Activated CD4-positive, alpha-beta memory T cell treated with anti-CD3 and anti-CD28 coated beads for 36 hours (primary cell): ENCODE measurements at regions not wholly inside any gene's neighbourhood (a gene's known extent, or its start where the extent isn't known, plus 50 kb on each side); places are given as distances from the start of the nearest gene placed in this dataset.

Experiments used
- CTCF ChIA-PET: fragments of 350-600 bp; sonication (Branson Sonifier 250); formaldehyde crosslinking; loops from one replicate; lab custom pipeline; 2021; ENCODE audit warnings: antibody characterized with exemption, inconsistent platforms; lab: Charles Lee
- POLR2A ChIA-PET: fragments of 350-600 bp; sonication (Branson Sonifier 250); formaldehyde crosslinking; loops from one replicate; lab custom pipeline; 2021; ENCODE audit warnings: antibody characterized with exemption; lab: Charles Lee
- DNase-seq: peaks from one replicate; pipeline ENCODE4 v3.0.0-alpha.2; 2020
- H3K27ac Mint-ChIP-seq: one replicate; pipeline ENCODE4 v1.8.0; 2021; ENCODE audit warnings: mixed read lengths
- H3K27me3 Mint-ChIP-seq: one replicate; pipeline ENCODE4 v1.8.0; 2021; ENCODE audit warnings: mixed read lengths
- H3K36me3 Mint-ChIP-seq: one replicate; pipeline ENCODE4 v1.8.0; 2021; ENCODE audit warnings: mixed read lengths
- H3K4me1 Mint-ChIP-seq: one replicate; pipeline ENCODE4 v1.8.0; 2021; ENCODE audit warnings: low read depth, mixed read lengths
- H3K4me3 Mint-ChIP-seq: one replicate; pipeline ENCODE4 v1.8.0; 2021; ENCODE audit warnings: mild to moderate bottlenecking, mixed read lengths
- H3K9me3 Mint-ChIP-seq: one replicate; pipeline ENCODE4 v1.8.0; 2021; ENCODE audit warnings: mixed read lengths
- intact Hi-C: fragments of 100-400 bp; cut with micrococcal nuclease; formaldehyde crosslinking; loops from one replicate; pipeline ENCODE4 v1.15.1; 2023

DNA sequence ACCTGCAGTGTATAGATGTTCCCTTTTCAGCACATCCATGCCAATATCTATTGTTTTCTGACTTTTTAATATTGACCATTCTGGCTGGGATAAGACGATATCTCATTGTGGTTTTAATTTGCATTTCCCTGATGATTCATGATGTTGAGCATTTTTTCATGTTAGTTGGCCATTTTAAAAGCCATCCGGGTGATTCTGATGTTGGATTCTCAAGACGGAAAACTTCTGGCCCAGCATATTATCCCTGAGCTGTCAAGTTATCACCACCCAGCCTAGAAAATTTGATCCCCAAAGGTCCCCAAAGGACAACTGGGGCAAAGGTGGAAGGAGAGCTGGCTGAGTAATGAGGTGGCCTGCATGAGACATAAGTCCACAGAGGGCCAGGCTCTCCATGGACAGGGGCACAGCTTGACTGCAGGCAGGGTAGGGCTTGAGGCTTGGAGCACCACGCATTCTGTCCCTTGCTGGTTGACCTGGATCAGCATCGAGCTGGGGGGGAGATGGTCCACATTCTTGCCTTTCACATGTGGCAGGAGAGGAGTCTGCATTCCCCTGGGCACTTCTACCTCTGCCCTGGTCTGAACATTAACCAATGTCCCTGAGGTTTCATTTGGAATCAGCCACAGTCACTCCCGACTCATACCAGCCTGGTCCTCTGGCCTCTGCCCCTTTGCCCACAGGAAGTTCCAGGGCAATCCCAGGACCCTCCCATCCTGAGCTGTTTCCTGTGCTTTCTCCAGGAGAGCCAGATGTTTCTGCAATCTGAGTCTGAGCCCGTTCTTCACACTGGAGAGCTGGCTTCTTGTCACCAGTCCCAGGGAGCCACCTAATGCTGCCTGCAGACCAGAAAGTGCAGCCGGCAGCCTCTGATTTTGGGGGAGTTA, 69.2 kb downstream of the ISG20 start:
- Mint-ChIP-seq H3K27me3 (peaks cover 29% of the 10 kb centered on the region), H3K36me3 (no peaks in the 10 kb centered on the region), H3K9me3 (no peaks in the 10 kb centered on the region), H3K4me1 (peaks cover 11% of the 10 kb centered on the region), H3K27ac (no peak overlapping the region), H3K4me3 (no peak overlapping the region)
- POLR2A ChIA-PET, result no interaction called here
- CTCF ChIA-PET, result interaction anchor here (0.7 kb wide), 1 partner anchor 131 kb away, joined by 3 read pairs; no protein-coding TSS in a partner anchor
- no peak for DNase-seq
- intact Hi-C loops, result loop anchor here (10.0 kb wide), 1 partner anchor 97 kb away; the partner anchor contains the start of gene ACAN

DNA sequence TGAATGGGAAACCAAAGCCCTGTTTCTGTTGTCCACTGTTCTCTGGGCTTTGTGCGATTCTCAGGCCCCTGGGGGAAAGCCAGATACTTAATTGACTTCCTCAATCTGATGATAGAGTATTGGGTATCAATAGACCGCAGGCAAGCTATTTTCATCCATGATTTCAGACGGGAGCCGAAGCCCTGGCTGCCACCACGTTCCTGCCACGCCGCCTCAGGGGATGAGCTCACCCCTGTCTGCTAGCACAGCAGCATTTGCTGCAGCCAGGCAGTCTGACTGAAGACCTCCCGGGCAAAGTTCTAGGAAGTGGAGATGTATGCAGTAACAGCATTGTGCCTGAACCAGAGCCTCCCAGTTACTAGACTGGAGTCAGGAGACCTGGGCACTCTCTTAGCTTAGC, 69.8 kb downstream of the ISG20 start:
- CTCF ChIA-PET, result interaction anchor here (0.7 kb wide), 2 partner anchors 84 to 131 kb away, joined by 3 read pairs; no protein-coding TSS in a partner anchor
- POLR2A ChIA-PET, result no interaction called here
- Mint-ChIP-seq H3K27me3 (peaks cover 33% of the 10 kb centered on the region), H3K36me3 (no peaks in the 10 kb centered on the region), H3K9me3 (no peaks in the 10 kb centered on the region), H3K4me1 (peaks cover 11% of the 10 kb centered on the region), H3K4me3 (no peak overlapping the region), H3K27ac (no peak overlapping the region)
- DNase-seq, result no peak
- intact Hi-C loops, result loop anchor here (10.0 kb wide), 1 partner anchor 96 kb away; the partner anchor contains the start of gene ACAN

DNA sequence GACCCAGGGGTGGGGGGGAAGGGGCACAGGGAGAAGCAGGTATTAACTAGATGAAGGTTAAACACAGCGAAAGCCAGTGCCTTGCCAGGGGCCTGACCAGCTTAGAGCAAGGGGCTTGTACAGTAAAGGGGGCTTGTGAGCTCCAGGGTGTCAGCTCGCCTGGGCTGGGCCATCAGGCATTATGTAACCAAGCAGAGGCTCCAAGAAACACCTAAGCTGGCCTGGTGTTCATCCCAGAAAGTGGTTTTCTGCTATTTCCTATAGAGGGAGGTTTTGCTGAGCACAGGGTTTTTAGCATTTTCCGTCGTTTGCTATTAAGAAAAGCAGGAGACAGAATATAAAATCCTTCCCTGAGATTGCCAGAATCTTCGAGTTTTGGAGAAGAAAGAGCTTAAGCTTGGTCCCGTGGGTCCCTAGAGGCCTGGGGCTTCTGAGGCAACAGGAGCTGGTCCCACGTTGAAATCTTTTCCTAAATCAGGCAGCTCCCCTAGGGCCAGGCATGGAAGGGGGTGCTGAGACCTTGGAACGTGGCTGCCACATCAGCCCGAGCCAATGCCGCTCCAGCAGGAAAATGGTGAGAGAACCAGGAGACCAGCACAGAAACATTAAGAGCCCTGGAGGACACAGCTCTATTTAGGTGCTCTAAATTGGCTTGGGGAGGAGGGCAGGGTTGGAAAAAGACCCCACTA, 71.4 kb downstream of the ISG20 start:
- no peak for DNase-seq
- H3K27ac Mint-ChIP-seq, result no peak overlapping the region
- no peak overlapping the region for H3K4me3 Mint-ChIP-seq
- intact Hi-C loops, result no loop called here
- H3K27me3 Mint-ChIP-seq, result peaks cover 28% of the 10 kb centered on the region
- peaks cover 8% of the 10 kb centered on the region for H3K4me1 Mint-ChIP-seq
- CTCF ChIA-PET, result no interaction called here
- POLR2A ChIA-PET, result no interaction called here
- no peaks in the 10 kb centered on the region for H3K36me3 Mint-ChIP-seq
- no peaks in the 10 kb centered on the region for H3K9me3 Mint-ChIP-seq

DNA sequence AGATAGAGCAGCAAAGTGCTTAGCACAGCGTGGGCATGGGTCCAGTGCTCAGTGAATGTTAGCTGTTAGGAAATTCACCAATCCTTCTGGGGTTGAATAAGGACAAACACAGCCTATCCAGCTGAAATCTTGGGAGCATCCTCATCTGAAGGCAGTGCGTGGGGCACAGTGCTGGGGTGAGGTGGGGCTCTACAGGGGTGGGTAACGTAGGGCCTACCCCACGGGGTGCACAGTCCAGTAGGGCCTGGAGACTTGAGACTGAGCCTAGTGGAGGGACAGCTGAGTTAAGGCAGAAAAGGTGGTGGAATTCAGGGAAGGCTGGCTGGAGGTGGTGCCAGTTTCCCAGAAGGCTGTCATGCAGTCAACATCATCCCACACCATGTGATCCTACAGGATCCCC, 73.0 kb downstream of the ISG20 start:
- Mint-ChIP-seq H3K4me3 (no peak overlapping the region), H3K4me1 (no peaks in the 10 kb centered on the region), H3K36me3 (no peaks in the 10 kb centered on the region), H3K27me3 (peaks cover 20% of the 10 kb centered on the region), H3K9me3 (no peaks in the 10 kb centered on the region), H3K27ac (no peak overlapping the region)
- ChIA-PET POLR2A (no interaction called here), CTCF (no interaction called here)
- no peak for DNase-seq
- intact Hi-C loops, result no loop called here

DNA sequence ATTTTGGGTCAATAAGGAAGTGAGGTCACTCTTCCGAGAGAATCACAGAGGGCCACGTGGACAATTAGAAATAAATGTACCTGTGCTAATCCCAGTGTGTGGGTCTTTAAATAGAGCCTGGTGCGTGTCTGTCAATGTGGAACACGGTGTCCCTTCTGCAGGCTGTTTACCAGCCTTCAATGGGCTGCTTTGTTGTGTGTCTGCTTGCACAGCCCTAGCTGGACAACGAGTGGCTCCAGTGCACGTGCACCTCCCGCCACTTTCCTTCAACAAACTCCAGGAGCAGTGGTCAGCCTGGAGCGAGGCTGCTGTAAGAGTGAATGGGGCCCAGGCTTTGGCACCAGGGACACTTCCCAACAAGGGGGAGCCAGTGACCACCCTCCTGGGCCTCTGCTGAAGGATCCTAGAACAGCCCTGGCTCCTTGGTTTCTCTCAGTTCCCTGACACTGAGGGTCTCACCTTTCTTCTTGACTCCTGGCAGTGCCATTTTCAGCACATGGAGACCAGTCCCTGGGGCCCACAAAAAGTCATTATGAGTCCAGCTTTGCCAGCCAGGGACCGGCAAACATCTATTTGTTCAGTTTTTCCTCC, 76.1 kb downstream of the ISG20 start:
- H3K36me3 Mint-ChIP-seq, result no peaks in the 10 kb centered on the region
- no peak for DNase-seq
- intact Hi-C loops, result no loop called here

DNA sequence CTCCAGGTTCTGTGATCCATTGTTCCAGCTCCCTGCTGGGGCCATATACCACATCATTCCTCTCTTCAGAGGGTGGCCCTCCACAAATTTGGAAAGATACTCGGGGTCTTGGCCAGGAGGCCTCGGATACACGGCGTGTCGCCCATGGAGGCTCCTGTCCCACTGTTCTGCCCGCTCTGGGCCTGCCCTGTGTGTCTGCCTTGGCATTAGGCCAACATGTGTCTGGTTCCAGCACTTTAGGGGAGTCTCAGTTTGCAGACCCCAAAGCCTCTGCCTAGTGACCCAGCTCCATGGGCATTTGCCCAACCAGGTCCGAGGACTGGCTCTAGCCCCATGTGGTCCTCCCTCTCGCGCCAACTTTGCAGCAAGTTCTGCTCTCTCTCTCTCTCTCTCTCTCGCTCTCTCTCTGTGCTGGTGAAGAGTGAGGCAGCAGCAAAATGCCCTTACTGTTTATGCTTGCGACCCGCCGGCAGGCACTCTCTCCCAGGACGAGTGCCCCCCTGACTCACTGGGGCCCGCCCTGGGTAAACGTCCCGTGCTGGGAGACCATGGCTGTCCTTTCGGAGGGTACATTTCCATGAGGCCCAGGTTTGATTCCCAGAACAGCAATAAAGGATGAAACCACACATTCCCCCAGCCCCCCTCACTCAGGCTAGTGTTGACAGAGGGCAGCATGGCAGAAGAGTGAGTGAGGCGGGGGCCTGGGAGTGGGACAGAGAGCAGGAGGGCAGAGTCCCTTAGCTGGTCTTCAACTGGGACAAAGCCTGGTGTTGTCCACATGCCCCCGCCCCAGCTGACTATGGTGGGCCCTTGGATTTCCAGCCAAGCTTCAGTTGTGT, 77.9 kb downstream of the ISG20 start:
- POLR2A ChIA-PET, result no interaction called here
- Mint-ChIP-seq H3K36me3 (no peaks in the 10 kb centered on the region), H3K27me3 (peaks cover 8% of the 10 kb centered on the region), H3K4me3 (no peak overlapping the region), H3K27ac (no peak overlapping the region), H3K4me1 (no peaks in the 10 kb centered on the region), H3K9me3 (no peaks in the 10 kb centered on the region)
- intact Hi-C loops, result no loop called here
- CTCF ChIA-PET, result no interaction called here
- no peak for DNase-seq

More for the DNA sequence above, 76.1 kb downstream of the ISG20 start:
- Mint-ChIP-seq H3K4me1 (no peaks in the 10 kb centered on the region), H3K4me3 (no peak overlapping the region), H3K27ac (no peak overlapping the region), H3K27me3 (peaks cover 14% of the 10 kb centered on the region), H3K9me3 (no peaks in the 10 kb centered on the region)
- POLR2A ChIA-PET, result no interaction called here
- CTCF ChIA-PET, result no interaction called here

DNA sequence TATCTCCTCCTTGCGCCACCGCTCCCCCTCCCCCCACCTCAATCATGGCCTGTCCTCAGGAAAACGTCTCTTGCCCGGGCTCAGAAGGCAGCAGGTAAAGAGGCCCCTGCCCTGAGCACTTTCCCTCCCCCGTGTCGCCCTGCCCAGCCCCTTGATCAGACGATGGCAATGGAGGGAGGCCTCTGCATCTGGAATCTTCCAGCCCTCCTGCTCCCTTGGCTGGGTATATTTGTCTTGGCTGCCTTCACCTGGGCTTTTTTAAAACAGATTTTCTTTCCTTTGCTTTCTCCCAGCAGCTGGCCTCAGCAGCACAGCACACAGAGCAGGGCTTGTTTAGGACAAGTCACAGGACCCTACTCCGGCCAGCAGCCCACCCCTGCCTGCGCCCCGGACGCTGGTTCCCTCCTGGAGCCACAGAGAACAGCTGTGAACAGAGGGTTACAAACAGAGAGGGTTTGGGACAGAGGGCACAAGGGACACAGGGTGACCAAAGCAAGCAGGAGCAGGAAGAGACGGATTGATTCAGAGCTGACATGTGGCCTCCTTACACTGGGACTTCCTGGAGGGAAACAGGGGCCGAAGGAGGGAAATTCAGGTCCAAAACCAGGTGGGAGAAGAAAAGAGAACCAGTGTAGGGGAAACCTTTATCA, 78.7 kb downstream of the ISG20 start:
- POLR2A ChIA-PET, result no interaction called here
- intact Hi-C loops, result no loop called here
- Mint-ChIP-seq H3K27me3 (peaks cover 8% of the 10 kb centered on the region), H3K4me1 (no peaks in the 10 kb centered on the region), H3K36me3 (no peaks in the 10 kb centered on the region), H3K27ac (no peak overlapping the region), H3K4me3 (no peak overlapping the region), H3K9me3 (no peaks in the 10 kb centered on the region)
- no peak for DNase-seq
- CTCF ChIA-PET, result no interaction called here

DNA sequence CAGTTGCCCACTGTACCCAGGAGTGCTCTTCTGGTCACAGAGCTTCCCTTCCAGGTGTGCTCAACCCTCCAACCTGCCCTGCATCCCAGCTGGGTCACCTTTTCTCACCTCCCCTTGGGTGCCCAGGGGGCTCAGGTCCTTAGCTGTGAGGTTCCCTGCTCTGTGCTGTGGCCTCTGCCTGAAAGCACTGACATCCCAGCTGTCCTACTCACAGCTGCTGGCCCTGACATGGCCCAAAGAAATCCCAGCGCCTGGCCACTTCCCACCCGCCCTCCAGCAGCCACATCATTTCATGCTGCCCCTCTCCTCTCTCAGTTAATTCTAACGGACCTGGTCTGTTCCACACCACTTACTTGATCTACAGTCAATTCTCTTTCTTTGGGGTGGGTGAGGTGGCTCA, 79.9 kb downstream of the ISG20 start:
- no peaks in the 10 kb centered on the region for H3K9me3 Mint-ChIP-seq
- POLR2A ChIA-PET, result no interaction called here
- CTCF ChIA-PET, result no interaction called here
- no peak overlapping the region for H3K4me3 Mint-ChIP-seq
- no peak for DNase-seq
- no peaks in the 10 kb centered on the region for H3K4me1 Mint-ChIP-seq
- no peak overlapping the region for H3K27ac Mint-ChIP-seq
- peaks cover 10% of the 10 kb centered on the region for H3K27me3 Mint-ChIP-seq
- H3K36me3 Mint-ChIP-seq, result no peaks in the 10 kb centered on the region
- intact Hi-C loops, result no loop called here

DNA sequence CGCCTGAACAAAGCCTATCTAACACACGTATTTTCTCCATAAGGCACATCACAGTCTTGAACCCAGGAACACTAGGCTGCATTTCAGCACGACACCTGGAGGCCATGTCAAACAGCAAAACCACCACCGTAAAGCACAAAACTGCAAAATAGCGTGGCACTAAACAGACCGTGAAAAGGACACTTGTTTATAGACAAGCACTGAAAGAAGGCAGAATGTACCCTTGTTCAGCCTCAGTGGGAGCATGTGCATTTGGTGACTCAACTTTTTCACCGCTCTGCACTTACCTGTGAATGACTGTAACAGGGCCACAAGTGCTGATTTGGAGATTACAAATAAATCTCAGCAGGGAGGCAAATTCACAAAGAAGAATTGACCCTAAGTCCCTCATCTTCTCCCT, 80.8 kb downstream of the ISG20 start:
- intact Hi-C loops, result no loop called here
- Mint-ChIP-seq H3K4me1 (no peaks in the 10 kb centered on the region), H3K36me3 (no peaks in the 10 kb centered on the region), H3K27ac (no peak overlapping the region), H3K27me3 (peaks cover 12% of the 10 kb centered on the region), H3K9me3 (no peaks in the 10 kb centered on the region), H3K4me3 (no peak overlapping the region)
- DNase-seq, result no peak
- ChIA-PET CTCF (no interaction called here), POLR2A (no interaction called here)

DNA sequence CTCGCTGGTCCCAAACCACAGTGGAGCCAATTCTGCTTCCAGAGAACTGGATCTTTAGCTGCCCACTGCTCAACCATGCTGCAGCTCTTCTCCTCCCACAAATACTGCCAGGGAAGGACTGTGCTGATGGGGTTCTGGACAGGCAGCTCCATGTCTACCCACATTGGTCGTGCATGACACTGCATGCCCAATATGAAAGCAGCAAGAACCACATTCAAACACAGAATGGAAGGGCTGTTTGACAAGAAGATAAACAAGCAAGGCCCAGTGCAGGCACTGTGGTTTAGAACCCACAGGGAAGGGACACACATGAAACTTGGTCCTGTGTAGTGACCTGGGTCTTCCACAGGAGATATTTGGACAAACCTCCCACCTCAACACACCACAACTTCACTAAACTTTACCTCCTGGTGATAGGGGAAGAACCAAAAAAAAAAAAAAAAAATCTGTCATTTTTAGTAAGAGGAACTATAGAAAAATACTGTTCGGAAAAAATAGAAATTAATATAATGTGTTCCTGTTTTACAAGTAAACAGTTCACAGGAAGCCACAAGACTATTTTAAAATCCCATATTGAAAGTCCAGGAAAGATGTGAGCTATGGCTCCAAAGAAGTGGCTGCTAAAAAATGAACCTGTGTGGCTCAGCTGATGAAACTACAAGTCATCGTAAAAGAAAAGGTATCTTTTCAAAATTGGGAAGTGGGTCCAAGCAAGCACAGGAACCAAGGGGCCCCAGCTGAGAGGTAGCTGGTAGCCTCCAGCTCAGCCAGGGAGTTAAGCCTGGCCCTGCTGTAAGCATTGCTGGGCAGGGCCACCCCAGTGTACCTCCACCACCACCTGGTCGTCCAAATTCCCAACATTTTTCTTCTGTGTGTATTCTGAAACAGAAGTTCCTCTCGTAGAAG, 77.7 kb upstream of the ACAN start:
- POLR2A ChIA-PET, result no interaction called here
- no peak for DNase-seq
- Mint-ChIP-seq H3K27me3 (peaks cover 10% of the 10 kb centered on the region), H3K36me3 (no peaks in the 10 kb centered on the region), H3K9me3 (no peaks in the 10 kb centered on the region), H3K4me1 (no peaks in the 10 kb centered on the region), H3K4me3 (no peak overlapping the region), H3K27ac (no peak overlapping the region)
- CTCF ChIA-PET, result interaction anchor here (0.6 kb wide), 1 partner anchor 158 kb away, joined by 3 read pairs; no protein-coding TSS in a partner anchor
- intact Hi-C loops, result no loop called here

DNA sequence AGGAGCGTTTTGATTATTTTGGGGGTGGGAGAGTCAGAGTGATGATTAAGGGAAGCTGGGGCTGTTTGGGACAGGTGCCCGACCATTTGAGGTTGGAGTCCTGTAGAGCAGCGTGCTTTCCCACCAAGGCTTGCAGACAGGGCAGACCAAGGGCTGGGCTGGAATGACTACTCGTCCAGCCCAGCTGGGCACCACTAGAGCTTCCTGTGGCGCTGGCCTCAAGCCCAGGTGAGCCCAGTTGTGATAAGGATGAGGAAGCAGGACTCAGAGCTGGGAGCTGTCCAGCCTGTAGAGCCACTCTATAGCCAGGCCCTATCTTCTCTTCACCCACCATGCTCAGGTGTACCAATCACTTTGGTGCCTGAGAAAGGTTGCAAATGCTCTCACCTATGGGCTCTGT, 75.8 kb upstream of the ACAN start:
- Mint-ChIP-seq H3K36me3 (no peaks in the 10 kb centered on the region), H3K27me3 (peaks cover 10% of the 10 kb centered on the region), H3K9me3 (no peaks in the 10 kb centered on the region), H3K4me1 (no peaks in the 10 kb centered on the region), H3K4me3 (no peak overlapping the region), H3K27ac (no peak overlapping the region)
- intact Hi-C loops, result no loop called here
- POLR2A ChIA-PET, result no interaction called here
- no peak for DNase-seq
- CTCF ChIA-PET, result no interaction called here
